B cell (primary cell): ENCODE measurements at regions not wholly inside any gene's neighbourhood (a gene's known extent, or its start where the extent isn't known, plus 50 kb on each side); places are given as distances from the start of the nearest gene placed in this dataset.

ENCODE experiments used
- ATAC-seq: fragments of 200-7000 bp; cut with Tn5 transposase; one replicate; pipeline ENCODE4 v1.10.0; 2021; ENCODE audit warnings: low read depth, mild to moderate bottlenecking, moderate number of reproducible peaks, moderate library complexity
- CTCF ChIA-PET: fragments of 350-600 bp; sonication (Branson Sonifier 250); formaldehyde crosslinking; loops from one replicate; lab custom pipeline; 2021; ENCODE audit warnings: antibody characterized with exemption, inconsistent platforms; lab: Charles Lee
- POLR2A ChIA-PET: fragments of 350-600 bp; sonication (Branson Sonifier 250); formaldehyde crosslinking; loops from one replicate; lab custom pipeline; 2021; ENCODE audit warnings: antibody characterized with exemption; lab: Charles Lee
- DNase-seq: peaks from one replicate; pipeline ENCODE4 v3.0.0; 2013
- H2AFZ ChIP-seq: 2 replicates; pipeline ENCODE4 v1.6.1; 2012; ENCODE audit warnings: mild to moderate bottlenecking, low read depth, low read length; ENCODE audit not compliant: insufficient read depth, poor library complexity, severe bottlenecking
- H3K27ac ChIP-seq, 2 donors: 1 replicate in 1 of 2; 2 replicates in 1 of 2; pipeline ENCODE4 v1.5.1; 2012 to 2013; ENCODE audit warnings: low read length in 2 of 2, mild to moderate bottlenecking in 2 of 2, moderate library complexity in 1 of 2
- H3K27me3 ChIP-seq, 4 experiments: fragments of 200-600 bp in 1 of 4; sonication (generic) in 1 of 4; replicated peaks in 1 of 4; 1 replicate in 2 of 4; 2 replicates in 2 of 4; pipeline versions ENCODE4 v1.6.1 to v1.7.0; 2013 to 2016; ENCODE audit warnings: low read length in 3 of 4, mild to moderate bottlenecking in 2 of 4, mixed read lengths in 1 of 4, moderate library complexity in 1 of 4; ENCODE audit not compliant: insufficient read depth in 4 of 4, control insufficient read depth in 3 of 4; ENCODE audit errors: control extremely low read depth in 1 of 4
- H3K36me3 ChIP-seq, 2 experiments: replicated peaks in 1 of 2; 1 replicate in 1 of 2; 2 replicates in 1 of 2; pipeline versions ENCODE4 v1.6.1 to v1.7.1; 2013; ENCODE audit warnings: low read length in 1 of 2; ENCODE audit not compliant: insufficient read depth in 2 of 2, control insufficient read depth in 1 of 2; ENCODE audit errors: control extremely low read depth in 1 of 2, extremely low read depth in 1 of 2
- H3K4me1 ChIP-seq, 2 donors: fragments of 200-600 bp in 1 of 2; sonication (generic) in 1 of 2; 1 replicate in 1 of 2; 2 replicates in 1 of 2; pipeline versions ENCODE4 v1.5.1 to v1.6.1; 2013 to 2017; ENCODE audit warnings: low read length in 2 of 2; ENCODE audit not compliant: control insufficient read depth in 2 of 2, insufficient read depth in 2 of 2
- H3K4me2 ChIP-seq: replicated peaks from 2 replicates; pipeline ENCODE3; 2012; ENCODE audit warnings: mild to moderate bottlenecking, low read depth, low read length; ENCODE audit not compliant: poor library complexity, severe bottlenecking
- H3K4me3 ChIP-seq, 5 experiments: fragments of 200-600 bp in 1 of 5; sonication (generic) in 1 of 5; 1 replicate in 3 of 5; 2 replicates in 2 of 5; pipeline versions ENCODE4 v1.5.1 to v1.7.0; 2011 to 2016; ENCODE audit warnings: low read length in 4 of 5, mild to moderate bottlenecking in 4 of 5, low read depth in 2 of 5, control low read depth in 1 of 5, moderate library complexity in 1 of 5; ENCODE audit not compliant: insufficient read depth in 1 of 5; ENCODE audit errors: control extremely low read depth in 1 of 5, extremely low read depth in 1 of 5
- H3K79me2 ChIP-seq: fragments of 200-600 bp; sonication (generic); one replicate; pipeline ENCODE4 v1.6.0; 2016; ENCODE audit warnings: low read length; ENCODE audit not compliant: control insufficient read depth, insufficient read depth
- H3K9ac ChIP-seq: fragments of 200-600 bp; sonication (generic); 2 replicates; pipeline ENCODE4 v1.6.1; 2017; ENCODE audit warnings: mild to moderate bottlenecking, low read length, moderate library complexity
- H3K9me3 ChIP-seq, 3 donors: one replicate each; pipeline versions ENCODE4 v1.6.1 to v1.7.1; 2013; ENCODE audit warnings: low read length in 2 of 3; ENCODE audit not compliant: control insufficient read depth in 2 of 3, insufficient read depth in 1 of 3; ENCODE audit errors: control extremely low read depth in 1 of 3
- H4K20me1 ChIP-seq: 2 replicates; pipeline ENCODE4 v1.6.0; 2012; ENCODE audit warnings: mild to moderate bottlenecking, low read length; ENCODE audit not compliant: insufficient read depth, control insufficient read depth, poor library complexity, severe bottlenecking
- H3K27ac Mint-ChIP-seq: one replicate; pipeline ENCODE4 v1.8.0; 2021; ENCODE audit warnings: mixed read lengths
- H3K27me3 Mint-ChIP-seq: one replicate; pipeline ENCODE4 v1.8.0; 2021; ENCODE audit warnings: mixed read lengths
- H3K4me1 Mint-ChIP-seq: one replicate; pipeline ENCODE4 v1.8.0; 2021; ENCODE audit warnings: mixed read lengths
- H3K4me3 Mint-ChIP-seq: one replicate; pipeline ENCODE4 v1.8.0; 2021; ENCODE audit warnings: mixed read lengths
- H3K9me3 Mint-ChIP-seq: one replicate; pipeline ENCODE4 v1.8.0; 2022; ENCODE audit warnings: mixed read lengths; ENCODE audit not compliant: insufficient read depth
- CTCF ChIP-seq: fragments of 200-600 bp; IDR thresholded peaks from one replicate; pipeline ENCODE4 v1.8.0; 2022; ENCODE audit warnings: antibody characterized with exemption, mild to moderate bottlenecking
- EZH2 ChIP-seq: IDR thresholded peaks from 2 replicates; pipeline ENCODE4 v1.6.1; 2012; ENCODE audit warnings: borderline replicate concordance, low read depth, mild to moderate bottlenecking, moderate library complexity, low read length; ENCODE audit not compliant: insufficient read depth, poor library complexity, severe bottlenecking
- WGBS: methylation state at CpG from one replicate; pipeline ENCODE4 v1.1.5; 2013; ENCODE audit warnings: missing lambda C conversion rate; ENCODE audit not compliant: insufficient coverage; 5-methylcytosine and 5-hydroxymethylcytosine counted together
- intact Hi-C: fragments of 100-400 bp; cut with micrococcal nuclease; formaldehyde crosslinking; loops from one replicate; pipeline ENCODE4 v1.10.0; 2022

GRCh38 chr2:51218047-51218446 lies 186.1 kb upstream of the NRXN1 start:
- Histone ChIP-seq H3K79me2 (no peaks in the 10 kb centered on the region), H3K27ac (no peak overlapping the region), H3K4me1 (no peaks in the 10 kb centered on the region), H3K27me3 (no peaks in the 10 kb centered on the region), H3K4me2 (no peak overlapping the region), H3K9me3 (no peaks in the 10 kb centered on the region), H4K20me1 (no peaks in the 10 kb centered on the region), H3K4me3 (no peak overlapping the region), H3K9ac (no peak overlapping the region), H2AFZ (no peak overlapping the region), H3K36me3 (no peaks in the 10 kb centered on the region)
- Mint-ChIP-seq H3K27me3 (no peaks in the 10 kb centered on the region), H3K4me1 (no peaks in the 10 kb centered on the region), H3K4me3 (no peak overlapping the region), H3K9me3 (peaks cover 3% of the 10 kb centered on the region), H3K27ac (no peak overlapping the region)
- no peak for ATAC-seq
- POLR2A ChIA-PET: no interaction called here
- intact Hi-C loops: no loop called here
- CTCF ChIA-PET: no interaction called here
- no CpG with 5 or more reads among the region's 1 CpG for WGBS
- no peak for TF ChIP-seq EZH2
- no peak for TF ChIP-seq CTCF
- no peak for DNase-seq

GRCh38 chr2:51213826-51214225 lies 181.9 kb upstream of the NRXN1 start:
- POLR2A ChIA-PET: no interaction called here
- no peaks in the 10 kb centered on the region for H3K27me3 Mint-ChIP-seq
- intact Hi-C loops: no loop called here
- CTCF ChIA-PET: no interaction called here
- Histone ChIP-seq H2AFZ (no peak overlapping the region), H3K27me3 (no peaks in the 10 kb centered on the region), H4K20me1 (no peaks in the 10 kb centered on the region), H3K9me3 (no peaks in the 10 kb centered on the region), H3K36me3 (no peaks in the 10 kb centered on the region), H3K9ac (no peak overlapping the region), H3K4me3 (no peak overlapping the region), H3K4me2 (no peak overlapping the region), H3K27ac (no peak overlapping the region), H3K79me2 (no peaks in the 10 kb centered on the region), H3K4me1 (no peaks in the 10 kb centered on the region)
- ATAC-seq (no peak), DNase-seq (no peak)
- H3K4me1 Mint-ChIP-seq: no peaks in the 10 kb centered on the region
- WGBS: no CpG with 5 or more reads among the region's 2 CpGs
- no peak for TF ChIP-seq EZH2
- TF ChIP-seq CTCF: no peak
- no peak overlapping the region for H3K27ac Mint-ChIP-seq
- H3K4me3 Mint-ChIP-seq: no peak overlapping the region
- no peaks in the 10 kb centered on the region for H3K9me3 Mint-ChIP-seq
